ENCODE measurements at regions not wholly inside any gene's neighbourhood (a gene's known extent, or its start where the extent isn't known, plus 50 kb on each side); places are given as distances from the start of the nearest gene placed in this dataset.

GRCh38 chr18:57940166-57940660, 103.8 kb upstream of the NEDD4L start:
- TF ChIP-seq, protein P1, sequence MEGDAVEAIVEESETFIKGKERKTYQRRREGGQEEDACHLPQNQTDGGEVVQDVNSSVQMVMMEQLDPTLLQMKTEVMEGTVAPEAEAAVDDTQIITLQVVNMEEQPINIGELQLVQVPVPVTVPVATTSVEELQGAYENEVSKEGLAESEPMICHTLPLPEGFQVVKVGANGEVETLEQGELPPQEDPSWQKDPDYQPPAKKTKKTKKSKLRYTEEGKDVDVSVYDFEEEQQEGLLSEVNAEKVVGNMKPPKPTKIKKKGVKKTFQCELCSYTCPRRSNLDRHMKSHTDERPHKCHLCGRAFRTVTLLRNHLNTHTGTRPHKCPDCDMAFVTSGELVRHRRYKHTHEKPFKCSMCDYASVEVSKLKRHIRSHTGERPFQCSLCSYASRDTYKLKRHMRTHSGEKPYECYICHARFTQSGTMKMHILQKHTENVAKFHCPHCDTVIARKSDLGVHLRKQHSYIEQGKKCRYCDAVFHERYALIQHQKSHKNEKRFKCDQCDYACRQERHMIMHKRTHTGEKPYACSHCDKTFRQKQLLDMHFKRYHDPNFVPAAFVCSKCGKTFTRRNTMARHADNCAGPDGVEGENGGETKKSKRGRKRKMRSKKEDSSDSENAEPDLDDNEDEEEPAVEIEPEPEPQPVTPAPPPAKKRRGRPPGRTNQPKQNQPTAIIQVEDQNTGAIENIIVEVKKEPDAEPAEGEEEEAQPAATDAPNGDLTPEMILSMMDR (IDR thresholded peaks at IDR 0.05): no peak
- TF ChIP-seq POLR2A (IDR thresholded peaks at IDR 0.05): no peak
- TF ChIP-seq EP300 (IDR thresholded peaks at IDR 0.05): no peak
